GM19238 (cell line): ENCODE measurements at regions not wholly inside any gene's neighbourhood (a gene's known extent, or its start where the extent isn't known, plus 50 kb on each side); places are given as distances from the start of the nearest gene placed in this dataset.

ENCODE experiments used
- DNase-seq: peaks from one replicate; pipeline ENCODE4 v3.0.0; 2011; ENCODE audit warnings: low spot score; ENCODE audit not compliant: insufficient read length

GRCh38 chr20:11333634-11334033, 584.1 kb upstream of the BTBD3 start:
- DNase-seq: no peak

- no peak for DNase-seq
Observed at GRCh38 chr20:11337361-11338130, 580.1 kb upstream of the BTBD3 start.

GRCh38 chr20:11338496-11339306, 579.0 kb upstream of the BTBD3 start:
- DNase-seq: no peak

GRCh38 chr20:11344939-11345338, 572.8 kb upstream of the BTBD3 start:
- DNase-seq: no peak

GRCh38 chr20:11347738-11348137, 570.0 kb upstream of the BTBD3 start:
- DNase-seq: no peak

GRCh38 chr20:11350126-11351005, 567.3 kb upstream of the BTBD3 start:
- DNase-seq: no peak

GRCh38 chr20:11352041-11352440, 565.7 kb upstream of the BTBD3 start:
- no peak for DNase-seq

GRCh38 chr20:11354846-11355245, 562.8 kb upstream of the BTBD3 start:
- no peak for DNase-seq

- DNase-seq: no peak
Observed at GRCh38 chr20:11355345-11355744, 562.3 kb upstream of the BTBD3 start.

GRCh38 chr20:11356061-11356460, 561.6 kb upstream of the BTBD3 start:
- DNase-seq: no peak

- no peak for DNase-seq
Observed at GRCh38 chr20:11362450-11362849, 555.2 kb upstream of the BTBD3 start.

- DNase-seq: no peak
Observed at GRCh38 chr20:11364736-11365135, 553.0 kb upstream of the BTBD3 start.

GRCh38 chr20:11366660-11367059, 551.0 kb upstream of the BTBD3 start:
- no peak for DNase-seq

- DNase-seq: no peak
Observed at GRCh38 chr20:11368499-11368898, 549.2 kb upstream of the BTBD3 start.

- no peak for DNase-seq
Observed at GRCh38 chr20:11368965-11369711, 548.6 kb upstream of the BTBD3 start.

- DNase-seq: no peak
Observed at GRCh38 chr20:11371831-11372230, 545.9 kb upstream of the BTBD3 start.

GRCh38 chr20:11372876-11373790, 544.6 kb upstream of the BTBD3 start:
- no peak for DNase-seq

- DNase-seq: no peak
Observed at GRCh38 chr20:11375335-11375734, 542.4 kb upstream of the BTBD3 start.

GRCh38 chr20:11375966-11376365, 541.7 kb upstream of the BTBD3 start:
- DNase-seq: no peak

- no peak for DNase-seq
Observed at GRCh38 chr20:11376420-11376819, 541.3 kb upstream of the BTBD3 start.
